Breast epithelium (tissue), 3 donors: ENCODE measurements at regions not wholly inside any gene's neighbourhood (a gene's known extent, or its start where the extent isn't known, plus 50 kb on each side); places are given as distances from the start of the nearest gene placed in this dataset.

ENCODE experiments used
- CTCF ChIP-seq, 3 donors: fragments of 450-650 bp; IDR thresholded peaks; one replicate each; pipeline ENCODE4 v1.5.1; 2016 to 2017; ENCODE audit warnings: antibody characterized with exemption in 3 of 3, mild to moderate bottlenecking in 3 of 3, moderate library complexity in 3 of 3
- POLR2A ChIP-seq: fragments of 450-650 bp; IDR thresholded peaks from one replicate; pipeline ENCODE4 v1.6.1; 2016; ENCODE audit warnings: antibody characterized with exemption, mild to moderate bottlenecking, moderate library complexity
- POLR2AphosphoS5 ChIP-seq, 3 donors: sonication (generic); formaldehyde crosslinking; IDR thresholded peaks; one replicate each; pipeline ENCODE4 v1.6.1; 2017; ENCODE audit warnings: antibody characterized with exemption in 3 of 3

DNA sequence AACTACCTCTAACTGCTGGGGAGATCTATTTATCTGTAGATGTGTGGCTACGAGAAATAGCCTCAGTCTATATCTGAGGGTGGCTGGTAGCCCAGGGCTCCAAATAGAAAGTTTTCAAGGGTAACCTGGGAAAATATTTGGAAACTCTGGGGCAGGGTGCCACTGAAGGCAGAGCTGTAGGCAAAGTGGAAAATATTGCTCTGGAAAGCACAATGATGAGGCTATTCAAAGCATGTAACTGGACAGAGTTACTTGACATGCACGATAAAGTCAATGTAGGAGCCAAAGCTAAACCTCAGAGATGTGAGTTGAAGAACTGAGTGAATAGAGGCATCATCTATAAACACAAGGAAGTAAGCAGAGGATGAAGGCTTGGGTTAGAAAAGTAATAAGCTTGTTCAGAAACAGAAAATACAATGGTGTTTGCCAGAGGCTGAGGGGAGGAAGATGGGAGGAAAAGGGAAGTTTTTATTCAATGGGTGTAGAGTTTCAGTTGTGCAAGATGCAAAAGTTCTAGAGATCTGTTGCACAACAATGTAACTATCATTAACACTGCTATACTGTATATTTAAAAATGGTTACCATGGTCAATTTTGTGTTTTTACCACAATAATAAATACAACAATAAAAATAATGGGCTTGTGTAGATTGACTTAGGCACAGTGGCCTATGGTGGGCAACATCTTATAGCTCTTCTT lies 171.6 kb downstream of the MBD2 start:
- TF ChIP-seq POLR2A (no peak), POLR2AphosphoS5 (IDR thresholded peaks at IDR 0.05) (no peak), CTCF (IDR thresholded peaks at IDR 0.05) (no peak)
